GM10266 (cell line): ENCODE measurements at regions not wholly inside any gene's neighbourhood (a gene's known extent, or its start where the extent isn't known, plus 50 kb on each side); places are given as distances from the start of the nearest gene placed in this dataset.
"Not testable (repeated sequence)": the region's sequence is repeated elsewhere in the genome, so short reads cannot be mapped to it uniquely, and the experiment has no call there.

Experiments used
- DNase-seq: peaks from one replicate; pipeline ENCODE4 v3.0.0; 2012; ENCODE audit errors: extremely low spot score
- CTCF ChIP-seq: IDR thresholded peaks from 2 replicates; pipeline ENCODE4 v1.5.1; 2012; ENCODE audit warnings: mild to moderate bottlenecking, low read depth; ENCODE audit not compliant: control insufficient read depth, insufficient read depth; ENCODE audit errors: missing control alignments

GRCh38 chr3:82386647-82387046 is 625.2 kb upstream of the GBE1 start:
- no peak for DNase-seq
- no peak for TF ChIP-seq CTCF

- DNase-seq = no peak
- no peak for TF ChIP-seq CTCF
Observed at GRCh38 chr3:82384181-82384580, 622.7 kb upstream of the GBE1 start.

GRCh38 chr3:82382831-82383230 is 621.4 kb upstream of the GBE1 start:
- TF ChIP-seq CTCF = no peak
- no peak for DNase-seq

- DNase-seq = no peak
- no peak for TF ChIP-seq CTCF
Observed at GRCh38 chr3:82378392-82378791, 616.9 kb upstream of the GBE1 start.

GRCh38 chr3:82376883-82377282 is 615.4 kb upstream of the GBE1 start:
- no peak for TF ChIP-seq CTCF
- no peak for DNase-seq

GRCh38 chr3:82373833-82374232 is 612.4 kb upstream of the GBE1 start:
- DNase-seq = not testable (repeated sequence)

GRCh38 chr3:82364827-82365226 is 603.4 kb upstream of the GBE1 start:
- TF ChIP-seq CTCF = no peak

GRCh38 chr3:82363131-82363530 is 601.7 kb upstream of the GBE1 start:
- TF ChIP-seq CTCF = no peak
- DNase-seq = no peak

More at GRCh38 chr3:82364827-82365226, 603.4 kb upstream of the GBE1 start:
- no peak for DNase-seq
